Mesendoderm (in vitro differentiated cells): ENCODE measurements at regions not wholly inside any gene's neighbourhood (a gene's known extent, or its start where the extent isn't known, plus 50 kb on each side); places are given as distances from the start of the nearest gene placed in this dataset.

Source experiments
- DNase-seq: peaks from one replicate; pipeline ENCODE4 v3.0.0; 2013
- H2AK5ac ChIP-seq: 2 replicates; pipeline ENCODE4 v1.6.1; 2013; ENCODE audit warnings: low read length, inconsistent platforms
- H2BK120ac ChIP-seq: 2 replicates; pipeline ENCODE4 v1.6.1; 2013; ENCODE audit warnings: low read depth, mild to moderate bottlenecking, low read length, moderate library complexity, mixed read lengths
- H2BK15ac ChIP-seq: replicated peaks from 2 replicates; pipeline ENCODE4 v1.6.1; 2013; ENCODE audit warnings: low read depth, mild to moderate bottlenecking, moderate library complexity
- H2BK5ac ChIP-seq: 2 replicates; pipeline ENCODE4 v1.6.1; 2013; ENCODE audit warnings: low read length, inconsistent platforms
- H3K18ac ChIP-seq: 2 replicates; pipeline ENCODE4 v1.6.1; 2013; ENCODE audit warnings: mild to moderate bottlenecking, low read length, mixed read lengths
- H3K23ac ChIP-seq: one replicate; pipeline ENCODE4 v1.6.1; 2013; ENCODE audit warnings: low read length
- H3K27ac ChIP-seq: 2 replicates; pipeline ENCODE4 v1.5.1; 2013; ENCODE audit warnings: low read depth, mild to moderate bottlenecking, inconsistent platforms, low read length, moderate library complexity
- H3K27me3 ChIP-seq: 2 replicates; pipeline ENCODE4 v1.6.1; 2013; ENCODE audit warnings: low read length, control low read depth, mild to moderate bottlenecking, inconsistent platforms; ENCODE audit not compliant: insufficient read depth, poor library complexity
- H3K36me3 ChIP-seq: 2 replicates; pipeline ENCODE4 v1.6.1; 2013; ENCODE audit warnings: low read length, inconsistent platforms; ENCODE audit not compliant: control insufficient read depth, insufficient read depth
- H3K4ac ChIP-seq: one replicate; pipeline ENCODE4 v1.6.1; 2013; ENCODE audit warnings: low read depth, mild to moderate bottlenecking, low read length, moderate library complexity
- H3K4me1 ChIP-seq: 2 replicates; pipeline ENCODE4 v1.6.1; 2013; ENCODE audit warnings: low read depth, low read length, inconsistent platforms; ENCODE audit not compliant: control insufficient read depth
- H3K4me2 ChIP-seq: 2 replicates; pipeline ENCODE4 v1.6.1; 2013; ENCODE audit warnings: low read length
- H3K4me3 ChIP-seq: 2 replicates; pipeline ENCODE4 v1.5.1; 2013; ENCODE audit warnings: mild to moderate bottlenecking, low read length
- H3K56ac ChIP-seq: one replicate; pipeline ENCODE4 v1.6.1; 2013; ENCODE audit warnings: low read length
- H3K79me1 ChIP-seq: 2 replicates; pipeline ENCODE4 v1.6.1; 2013; ENCODE audit warnings: low read length, inconsistent platforms
- H3K79me2 ChIP-seq: 2 replicates; pipeline ENCODE4 v1.6.1; 2013; ENCODE audit warnings: mild to moderate bottlenecking, low read length; ENCODE audit not compliant: control insufficient read depth, insufficient read depth
- H3K9ac ChIP-seq: 2 replicates; pipeline ENCODE4 v1.6.1; 2013; ENCODE audit warnings: low read length, inconsistent platforms
- H4K5ac ChIP-seq: one replicate; pipeline ENCODE4 v1.6.1; 2013; ENCODE audit warnings: low read length
- H4K8ac ChIP-seq: one replicate; pipeline ENCODE4 v1.6.1; 2013; ENCODE audit warnings: low read depth, mild to moderate bottlenecking, control low read depth, low read length, moderate library complexity
- WGBS: extraction: QIAGEN DNeasy Blood & Tissue Kit; methylation state at CpG from one replicate; pipeline ENCODE4 v1.1.7; 2013; ENCODE audit warnings: low lambda C conversion rate, missing lambda C conversion rate; ENCODE audit not compliant: insufficient coverage; ENCODE audit errors: extremely low coverage; 5-methylcytosine and 5-hydroxymethylcytosine counted together

GRCh38 chr18:11339188-11339775 lies 189.9 kb upstream of the PIEZO2 start:
- H4K8ac ChIP-seq, result no peak overlapping the region
- no peak overlapping the region for H3K18ac ChIP-seq
- H3K4me3 ChIP-seq, result no peak overlapping the region
- H3K4ac ChIP-seq, result no peak overlapping the region
- no peak overlapping the region for H2BK120ac ChIP-seq
- no peak overlapping the region for H2BK5ac ChIP-seq
- no peaks in the 10 kb centered on the region for H3K36me3 ChIP-seq
- no peak overlapping the region for H3K27ac ChIP-seq
- H2AK5ac ChIP-seq, result no peak overlapping the region
- H3K4me2 ChIP-seq, result no peak overlapping the region
- H3K79me1 ChIP-seq, result no peaks in the 10 kb centered on the region
- no peak overlapping the region for H3K9ac ChIP-seq
- H3K4me1 ChIP-seq, result no peaks in the 10 kb centered on the region
- no peak overlapping the region for H3K23ac ChIP-seq
- H3K56ac ChIP-seq, result no peak overlapping the region
- DNase-seq, result no peak
- no peak overlapping the region for H2BK15ac ChIP-seq
- H4K5ac ChIP-seq, result no peak overlapping the region
- no peaks in the 10 kb centered on the region for H3K27me3 ChIP-seq
- no peaks in the 10 kb centered on the region for H3K79me2 ChIP-seq

- no peaks in the 10 kb centered on the region for H3K36me3 ChIP-seq
- H3K18ac ChIP-seq, result no peak overlapping the region
- H3K79me2 ChIP-seq, result no peaks in the 10 kb centered on the region
- no peak overlapping the region for H2BK5ac ChIP-seq
- H3K27me3 ChIP-seq, result no peaks in the 10 kb centered on the region
- H3K79me1 ChIP-seq, result no peaks in the 10 kb centered on the region
- H4K8ac ChIP-seq, result no peak overlapping the region
- DNase-seq, result no peak
- H3K56ac ChIP-seq, result no peak overlapping the region
- no peak overlapping the region for H2BK120ac ChIP-seq
- no peak overlapping the region for H4K5ac ChIP-seq
- no peaks in the 10 kb centered on the region for H3K4me1 ChIP-seq
- no peak overlapping the region for H3K23ac ChIP-seq
- WGBS, result no CpG with 5 or more reads among the region's 3 CpGs
- no peak overlapping the region for H3K4ac ChIP-seq
- no peak overlapping the region for H3K4me3 ChIP-seq
- H3K27ac ChIP-seq, result no peak overlapping the region
- H2AK5ac ChIP-seq, result no peak overlapping the region
- no peak overlapping the region for H3K9ac ChIP-seq
- no peak overlapping the region for H3K4me2 ChIP-seq
- no peak overlapping the region for H2BK15ac ChIP-seq
These were observed 186.9 kb upstream of the PIEZO2 start for GRCh38 chr18:11336241-11336640.

- H3K4me1 ChIP-seq, result peaks cover 3% of the 10 kb centered on the region
- H3K4me2 ChIP-seq, result no peak overlapping the region
- WGBS, result no CpG with 5 or more reads among the region's 4 CpGs
- no peak for DNase-seq
- no peak overlapping the region for H3K18ac ChIP-seq
- no peak overlapping the region for H2BK5ac ChIP-seq
- no peak overlapping the region for H3K4me3 ChIP-seq
- H4K5ac ChIP-seq, result no peak overlapping the region
- H3K4ac ChIP-seq, result no peak overlapping the region
- H3K27me3 ChIP-seq, result no peaks in the 10 kb centered on the region
- no peak overlapping the region for H2BK120ac ChIP-seq
- H3K79me2 ChIP-seq, result no peaks in the 10 kb centered on the region
- no peak overlapping the region for H4K8ac ChIP-seq
- no peak overlapping the region for H3K9ac ChIP-seq
- H3K79me1 ChIP-seq, result no peaks in the 10 kb centered on the region
- H3K23ac ChIP-seq, result no peak overlapping the region
- H3K56ac ChIP-seq, result no peak overlapping the region
- H3K36me3 ChIP-seq, result no peaks in the 10 kb centered on the region
- no peak overlapping the region for H3K27ac ChIP-seq
- no peak overlapping the region for H2BK15ac ChIP-seq
- no peak overlapping the region for H2AK5ac ChIP-seq
These were observed 178.1 kb upstream of the PIEZO2 start for GRCh38 chr18:11327391-11328009.

GRCh38 chr18:11324956-11325882 lies 175.8 kb upstream of the PIEZO2 start:
- H3K79me1 ChIP-seq, result no peaks in the 10 kb centered on the region
- no CpG with 5 or more reads among the region's 4 CpGs for WGBS

GRCh38 chr18:11324510-11324909 lies 175.1 kb upstream of the PIEZO2 start:
- Histone ChIP-seq H3K79me1 (no peaks in the 10 kb centered on the region), H3K27ac (no peak overlapping the region), H3K4me2 (no peak overlapping the region), H3K4ac (no peak overlapping the region), H2BK120ac (no peak overlapping the region), H4K8ac (no peak overlapping the region), H4K5ac (no peak overlapping the region), H3K4me3 (no peak overlapping the region), H2AK5ac (no peak overlapping the region), H3K18ac (no peak overlapping the region), H2BK5ac (no peak overlapping the region), H3K4me1 (peaks cover 3% of the 10 kb centered on the region), H3K23ac (no peak overlapping the region), H3K27me3 (no peaks in the 10 kb centered on the region), H2BK15ac (no peak overlapping the region), H3K9ac (no peak overlapping the region), H3K36me3 (no peaks in the 10 kb centered on the region), H3K79me2 (no peaks in the 10 kb centered on the region), H3K56ac (no peak overlapping the region)
- no CpG with 5 or more reads among the region's 2 CpGs for WGBS
- no peak for DNase-seq

More at GRCh38 chr18:11324956-11325882, 175.8 kb upstream of the PIEZO2 start:
- Histone ChIP-seq H3K9ac (no peak overlapping the region), H2BK5ac (no peak overlapping the region), H4K8ac (no peak overlapping the region), H3K27me3 (no peaks in the 10 kb centered on the region), H2BK15ac (no peak overlapping the region), H3K4me2 (no peak overlapping the region), H3K79me2 (no peaks in the 10 kb centered on the region), H3K18ac (no peak overlapping the region), H2AK5ac (no peak overlapping the region), H4K5ac (no peak overlapping the region), H3K4ac (no peak overlapping the region), H3K56ac (no peak overlapping the region), H3K23ac (no peak overlapping the region), H3K27ac (no peak overlapping the region), H2BK120ac (no peak overlapping the region), H3K4me1 (peaks cover 3% of the 10 kb centered on the region), H3K36me3 (no peaks in the 10 kb centered on the region), H3K4me3 (no peak overlapping the region)
- DNase-seq, result no peak
